VCaP (cell line): ENCODE measurements at regions not wholly inside any gene's neighbourhood (a gene's known extent, or its start where the extent isn't known, plus 50 kb on each side); places are given as distances from the start of the nearest gene placed in this dataset.

Experiments used
- H3K27ac ChIP-seq: fragments of 450-650 bp; 2 replicates; pipeline ENCODE4 v1.5.1; 2017
- CTCF ChIP-seq: fragments of 450-650 bp; conservative IDR thresholded peaks from 2 replicates; pipeline ENCODE4 v1.5.1; 2017; ENCODE audit warnings: mild to moderate bottlenecking, moderate library complexity

GRCh38 chr7:25828468-25828867 lies 323.5 kb upstream of the NFE2L3 start:
- TF ChIP-seq CTCF: no peak
- no peak overlapping the region for H3K27ac ChIP-seq

- peak overlapping the region; percentile 87 for H3K27ac ChIP-seq
- no peak for TF ChIP-seq CTCF
These were observed 322.3 kb upstream of the NFE2L3 start for GRCh38 chr7:25829663-25830062.

- H3K27ac ChIP-seq: peak overlapping the region; percentile 87
- no peak for TF ChIP-seq CTCF
These were observed 321.8 kb upstream of the NFE2L3 start for GRCh38 chr7:25830215-25830614.

- peak overlapping the region; percentile 87 for H3K27ac ChIP-seq
- TF ChIP-seq CTCF: no peak
These were observed 320.8 kb upstream of the NFE2L3 start for GRCh38 chr7:25831062-25831691.

- TF ChIP-seq CTCF: no peak
- peak overlapping the region; percentile 87 for H3K27ac ChIP-seq
These were observed 320.1 kb upstream of the NFE2L3 start for GRCh38 chr7:25831831-25832411.

- TF ChIP-seq CTCF: no peak
- peak overlapping the region; percentile 87 for H3K27ac ChIP-seq
These were observed 319.5 kb upstream of the NFE2L3 start for GRCh38 chr7:25832456-25832855.

- no peak for TF ChIP-seq CTCF
- H3K27ac ChIP-seq: peak overlapping the region; percentile 87
These were observed 319.1 kb upstream of the NFE2L3 start for GRCh38 chr7:25832929-25833328.
